ENCODE measurements at regions not wholly inside any gene's neighbourhood (a gene's known extent, or its start where the extent isn't known, plus 50 kb on each side); places are given as distances from the start of the nearest gene placed in this dataset.

DNA sequence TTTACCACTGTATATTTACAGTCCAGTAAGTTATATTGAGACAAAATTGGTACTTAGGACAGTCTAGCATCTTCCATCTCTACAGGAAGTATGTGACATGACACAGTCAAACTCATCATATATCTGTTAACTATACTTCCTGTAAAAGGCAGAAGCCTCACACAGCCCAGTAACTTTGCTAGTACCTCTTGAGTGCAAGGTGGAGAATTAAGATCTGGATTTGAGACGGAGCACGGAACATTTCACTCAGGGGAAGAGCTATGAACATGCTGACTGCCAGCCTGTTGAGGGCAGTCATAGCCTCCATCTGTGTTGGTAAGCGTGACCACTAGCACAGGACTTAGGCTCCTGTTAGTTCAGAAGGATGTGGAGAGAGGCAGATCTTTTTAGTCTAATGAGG, 333.7 kb upstream of the OR4E1 start:
- no peak for TF ChIP-seq MAX (IDR thresholded peaks at IDR 0.05)
- no peak for TF ChIP-seq NR2F2 (IDR thresholded peaks at IDR 0.05)
- TF ChIP-seq JUND (IDR thresholded peaks at IDR 0.05), result no peak
- TF ChIP-seq, protein P1, sequence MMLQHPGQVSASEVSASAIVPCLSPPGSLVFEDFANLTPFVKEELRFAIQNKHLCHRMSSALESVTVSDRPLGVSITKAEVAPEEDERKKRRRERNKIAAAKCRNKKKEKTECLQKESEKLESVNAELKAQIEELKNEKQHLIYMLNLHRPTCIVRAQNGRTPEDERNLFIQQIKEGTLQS (IDR thresholded peaks at IDR 0.05), result no peak
- no peak for TF ChIP-seq FOXA1 (IDR thresholded peaks at IDR 0.05)
- TF ChIP-seq HNF4A (conservative IDR thresholded peaks at IDR 0.05), result no peak
- no peak for TF ChIP-seq YY1 (IDR thresholded peaks at IDR 0.05)
- no peak for TF ChIP-seq RAD21 (IDR thresholded peaks at IDR 0.05)
- no peak for TF ChIP-seq TAF1 (conservative IDR thresholded peaks at IDR 0.05)
- TF ChIP-seq, protein P2, sequence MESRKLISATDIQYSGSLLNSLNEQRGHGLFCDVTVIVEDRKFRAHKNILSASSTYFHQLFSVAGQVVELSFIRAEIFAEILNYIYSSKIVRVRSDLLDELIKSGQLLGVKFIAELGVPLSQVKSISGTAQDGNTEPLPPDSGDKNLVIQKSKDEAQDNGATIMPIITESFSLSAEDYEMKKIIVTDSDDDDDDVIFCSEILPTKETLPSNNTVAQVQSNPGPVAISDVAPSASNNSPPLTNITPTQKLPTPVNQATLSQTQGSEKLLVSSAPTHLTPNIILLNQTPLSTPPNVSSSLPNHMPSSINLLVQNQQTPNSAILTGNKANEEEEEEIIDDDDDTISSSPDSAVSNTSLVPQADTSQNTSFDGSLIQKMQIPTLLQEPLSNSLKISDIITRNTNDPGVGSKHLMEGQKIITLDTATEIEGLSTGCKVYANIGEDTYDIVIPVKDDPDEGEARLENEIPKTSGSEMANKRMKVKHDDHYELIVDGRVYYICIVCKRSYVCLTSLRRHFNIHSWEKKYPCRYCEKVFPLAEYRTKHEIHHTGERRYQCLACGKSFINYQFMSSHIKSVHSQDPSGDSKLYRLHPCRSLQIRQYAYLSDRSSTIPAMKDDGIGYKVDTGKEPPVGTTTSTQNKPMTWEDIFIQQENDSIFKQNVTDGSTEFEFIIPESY (IDR thresholded peaks at IDR 0.05), result no peak
- TF ChIP-seq, protein P3, sequence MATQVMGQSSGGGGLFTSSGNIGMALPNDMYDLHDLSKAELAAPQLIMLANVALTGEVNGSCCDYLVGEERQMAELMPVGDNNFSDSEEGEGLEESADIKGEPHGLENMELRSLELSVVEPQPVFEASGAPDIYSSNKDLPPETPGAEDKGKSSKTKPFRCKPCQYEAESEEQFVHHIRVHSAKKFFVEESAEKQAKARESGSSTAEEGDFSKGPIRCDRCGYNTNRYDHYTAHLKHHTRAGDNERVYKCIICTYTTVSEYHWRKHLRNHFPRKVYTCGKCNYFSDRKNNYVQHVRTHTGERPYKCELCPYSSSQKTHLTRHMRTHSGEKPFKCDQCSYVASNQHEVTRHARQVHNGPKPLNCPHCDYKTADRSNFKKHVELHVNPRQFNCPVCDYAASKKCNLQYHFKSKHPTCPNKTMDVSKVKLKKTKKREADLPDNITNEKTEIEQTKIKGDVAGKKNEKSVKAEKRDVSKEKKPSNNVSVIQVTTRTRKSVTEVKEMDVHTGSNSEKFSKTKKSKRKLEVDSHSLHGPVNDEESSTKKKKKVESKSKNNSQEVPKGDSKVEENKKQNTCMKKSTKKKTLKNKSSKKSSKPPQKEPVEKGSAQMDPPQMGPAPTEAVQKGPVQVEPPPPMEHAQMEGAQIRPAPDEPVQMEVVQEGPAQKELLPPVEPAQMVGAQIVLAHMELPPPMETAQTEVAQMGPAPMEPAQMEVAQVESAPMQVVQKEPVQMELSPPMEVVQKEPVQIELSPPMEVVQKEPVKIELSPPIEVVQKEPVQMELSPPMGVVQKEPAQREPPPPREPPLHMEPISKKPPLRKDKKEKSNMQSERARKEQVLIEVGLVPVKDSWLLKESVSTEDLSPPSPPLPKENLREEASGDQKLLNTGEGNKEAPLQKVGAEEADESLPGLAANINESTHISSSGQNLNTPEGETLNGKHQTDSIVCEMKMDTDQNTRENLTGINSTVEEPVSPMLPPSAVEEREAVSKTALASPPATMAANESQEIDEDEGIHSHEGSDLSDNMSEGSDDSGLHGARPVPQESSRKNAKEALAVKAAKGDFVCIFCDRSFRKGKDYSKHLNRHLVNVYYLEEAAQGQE (IDR thresholded peaks at IDR 0.05), result no peak
- TF ChIP-seq HNF4G (IDR thresholded peaks at IDR 0.05), result no peak
- TF ChIP-seq GABPA (IDR thresholded peaks at IDR 0.05 in 1 of 2, conservative IDR thresholded peaks at IDR 0.05 in 1 of 2), result no peak
- no peak for TF ChIP-seq FOXA2 (IDR thresholded peaks at IDR 0.05)
- TF ChIP-seq RXRA (IDR thresholded peaks at IDR 0.05), result no peak
- no peaks in the 10 kb centered on the region for H3K4me1 ChIP-seq (ENCODE audit: control insufficient read depth in 4 of 4, insufficient read depth in 4 of 4, low read length in 3 of 4)
- WGBS, result 86% methylated on average over 3 of the region's 3 CpGs
- no peaks in the 10 kb centered on the region for H3K36me3 ChIP-seq (ENCODE audit: control insufficient read depth in 4 of 4, insufficient read depth in 3 of 4, low read depth in 1 of 4, low read length in 3 of 4)
- no peak for DNase-seq (ENCODE audit: low spot score)
- no peak overlapping the region for H3K9ac ChIP-seq (ENCODE audit: low read depth in 1 of 2, low read length in 2 of 2)
- peaks cover 0 to 9% (median under 1%) of the 10 kb centered on the region in 4 donors for H3K9me3 ChIP-seq (ENCODE audit: control insufficient read depth in 4 of 4, low read length in 3 of 4)
- no peaks in the 10 kb centered on the region for H3K27me3 ChIP-seq (ENCODE audit: control insufficient read depth in 4 of 4, insufficient read depth in 4 of 4, low read length in 3 of 4)
- no peak overlapping the region for H3K27ac ChIP-seq (ENCODE audit: low read depth in 1 of 2, low read length in 2 of 2)
- no peak overlapping the region for H3K4me3 ChIP-seq (ENCODE audit: low read depth in 1 of 3, low read length in 3 of 3)

DNA sequence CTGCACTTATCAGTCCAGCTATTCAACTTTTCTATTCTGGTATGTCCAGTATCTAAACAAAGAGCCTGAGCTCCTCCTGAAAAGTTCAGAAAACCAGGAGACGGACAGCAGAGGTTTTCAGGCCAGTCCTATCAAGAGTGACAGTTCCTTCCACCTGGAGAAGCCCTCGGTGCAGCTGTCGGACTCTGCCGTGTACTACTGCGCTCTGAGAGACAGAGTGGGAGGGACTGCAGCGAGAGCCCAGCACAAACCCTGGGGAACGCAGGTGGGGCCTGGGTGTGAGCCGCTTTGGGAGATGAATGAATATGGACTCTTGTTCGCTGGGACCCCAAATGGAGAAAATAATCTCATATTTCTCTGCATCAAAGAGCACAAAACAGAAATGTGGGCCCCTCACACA, 329.8 kb upstream of the OR4E1 start:
- no peak overlapping the region for H3K4me3 ChIP-seq (ENCODE audit: low read depth in 1 of 3, low read length in 3 of 3)
- H3K9ac ChIP-seq (ENCODE audit: low read depth in 1 of 2, low read length in 2 of 2), result no peak overlapping the region
- H3K27me3 ChIP-seq (ENCODE audit: control insufficient read depth in 4 of 4, insufficient read depth in 4 of 4, low read length in 3 of 4), result no peaks in the 10 kb centered on the region
- H3K27ac ChIP-seq (ENCODE audit: low read depth in 1 of 2, low read length in 2 of 2), result no peak overlapping the region
- WGBS, result 78% methylated on average over 9 of the region's 9 CpGs
- H3K4me1 ChIP-seq (ENCODE audit: control insufficient read depth in 4 of 4, insufficient read depth in 4 of 4, low read length in 3 of 4), result no peaks in the 10 kb centered on the region
- TF ChIP-seq NR2F2 (IDR thresholded peaks at IDR 0.05) (no peak), CTCF (IDR thresholded peaks at IDR 0.05; ENCODE audit: low read depth, low read length, missing input control) (no peak), EGR1 (IDR thresholded peaks at IDR 0.05; ENCODE audit: low read depth in 2 of 2) (no peak), GABPA (IDR thresholded peaks at IDR 0.05 in 1 of 2, conservative IDR thresholded peaks at IDR 0.05 in 1 of 2) (no peak), HNF4G (IDR thresholded peaks at IDR 0.05) (no peak), FOXA1 (IDR thresholded peaks at IDR 0.05) (no peak)
- TF ChIP-seq, protein P3 (IDR thresholded peaks at IDR 0.05), result no peak
- TF ChIP-seq, protein P1 (IDR thresholded peaks at IDR 0.05), result no peak
- no peaks in the 10 kb centered on the region for H3K36me3 ChIP-seq (ENCODE audit: control insufficient read depth in 4 of 4, insufficient read depth in 3 of 4, low read depth in 1 of 4, low read length in 3 of 4)
- DNase-seq (ENCODE audit: low spot score), result no peak
- H3K9me3 ChIP-seq (ENCODE audit: control insufficient read depth in 4 of 4, low read length in 3 of 4), result peaks cover 0 to 9% (median 0%) of the 10 kb centered on the region in 4 donors

All from liver (tissue), 8 donors.